Activated CD4-positive, alpha-beta T cell treated with anti-CD3 and anti-CD28 coated beads, Interleukin-2, amount 50 U/mL, for 1 hour (primary cell): ENCODE measurements at regions not wholly inside any gene's neighbourhood (a gene's known extent, or its start where the extent isn't known, plus 50 kb on each side); places are given as distances from the start of the nearest gene placed in this dataset.

ENCODE experiments used
- DNase-seq: peaks from one replicate; pipeline ENCODE4 v3.0.0-alpha.2; 2020

GRCh38 chr5:154587123-154588026, 109.3 kb upstream of the HAND1 start:
- no peak for DNase-seq

GRCh38 chr5:154583671-154584177, 105.7 kb upstream of the HAND1 start:
- DNase-seq, result no peak

GRCh38 chr5:154580422-154580821, 102.4 kb upstream of the HAND1 start:
- no peak for DNase-seq

GRCh38 chr5:154577416-154577815, 99.4 kb upstream of the HAND1 start:
- DNase-seq, result no peak

- DNase-seq, result no peak
These were observed 98.4 kb upstream of the HAND1 start for GRCh38 chr5:154576429-154576806.

GRCh38 chr5:154575546-154576428, 97.8 kb upstream of the HAND1 start:
- no peak for DNase-seq

- DNase-seq, result no peak
These were observed 95.0 kb upstream of the HAND1 start for GRCh38 chr5:154573011-154573410.

- DNase-seq, result no peak
These were observed 93.5 kb upstream of the HAND1 start for GRCh38 chr5:154571325-154572035.

- no peak for DNase-seq
These were observed 92.7 kb upstream of the HAND1 start for GRCh38 chr5:154570572-154571324.

- no peak for DNase-seq
These were observed 90.6 kb upstream of the HAND1 start for GRCh38 chr5:154568589-154568988.

GRCh38 chr5:154567155-154567554, 89.1 kb upstream of the HAND1 start:
- DNase-seq, result no peak

GRCh38 chr5:154566146-154566680, 88.2 kb upstream of the HAND1 start:
- no peak for DNase-seq

GRCh38 chr5:154565123-154565522, 87.1 kb upstream of the HAND1 start:
- no peak for DNase-seq

- DNase-seq, result no peak
These were observed 84.3 kb upstream of the HAND1 start for GRCh38 chr5:154562244-154562880.

- no peak for DNase-seq
These were observed 81.6 kb upstream of the HAND1 start for GRCh38 chr5:154559398-154560276.

- no peak for DNase-seq
These were observed 79.5 kb upstream of the HAND1 start for GRCh38 chr5:154557548-154557947.

- no peak for DNase-seq
These were observed 69.5 kb upstream of the HAND1 start for GRCh38 chr5:154547551-154547950.

- no peak for DNase-seq
These were observed 68.7 kb upstream of the HAND1 start for GRCh38 chr5:154546719-154547118.

GRCh38 chr5:154544646-154545045, 66.6 kb upstream of the HAND1 start:
- DNase-seq, result no peak

- DNase-seq, result no peak
These were observed 65.4 kb upstream of the HAND1 start for GRCh38 chr5:154543380-154543779.
